ENCODE measurements at regions not wholly inside any gene's neighbourhood (a gene's known extent, or its start where the extent isn't known, plus 50 kb on each side); places are given as distances from the start of the nearest gene placed in this dataset.

GRCh38 chr5:4124221-4124970 is 528.8 kb downstream of the IRX1 start:
- Histone ChIP-seq H2AFZ (ENCODE audit: insufficient read depth, low read depth, low read length, poor library complexity, severe bottlenecking) (no peak overlapping the region), H3K79me2 (ENCODE audit: control insufficient read depth, insufficient read depth, low read length) (no peaks in the 10 kb centered on the region), H4K20me1 (ENCODE audit: control insufficient read depth, insufficient read depth, low read length, poor library complexity, severe bottlenecking) (no peaks in the 10 kb centered on the region), H3K4me2 (replicated peaks; ENCODE audit: low read depth, low read length, poor library complexity, severe bottlenecking) (no peak overlapping the region), H3K27ac (ENCODE audit: low read length in 2 of 2) (no peak overlapping the region), H3K4me1 (ENCODE audit: control insufficient read depth in 2 of 2, insufficient read depth in 2 of 2, low read length in 2 of 2) (no peaks in the 10 kb centered on the region), H3K9me3 (ENCODE audit: control extremely low read depth in 1 of 3, control insufficient read depth in 2 of 3, insufficient read depth in 1 of 3, low read length in 2 of 3) (peaks cover 0 to 14% (median 0%) of the 10 kb centered on the region in 3 donors), H3K27me3 (replicated peaks in 1 of 4; ENCODE audit: control extremely low read depth in 1 of 4, control insufficient read depth in 3 of 4, insufficient read depth in 4 of 4, low read length in 3 of 4) (no peaks in the 10 kb centered on the region), H3K4me3 (ENCODE audit: control extremely low read depth in 1 of 5, extremely low read depth in 1 of 5, insufficient read depth in 1 of 5, low read depth in 2 of 5, low read length in 4 of 5) (no peak overlapping the region), H3K9ac (ENCODE audit: low read length) (no peak overlapping the region), H3K36me3 (replicated peaks in 1 of 2; ENCODE audit: control extremely low read depth in 1 of 2, control insufficient read depth in 1 of 2, extremely low read depth in 1 of 2, insufficient read depth in 2 of 2, low read length in 1 of 2) (no peaks in the 10 kb centered on the region)
- Mint-ChIP-seq H3K4me1 (no peaks in the 10 kb centered on the region), H3K9me3 (ENCODE audit: insufficient read depth) (peaks cover 3% of the 10 kb centered on the region), H3K27ac (no peak overlapping the region), H3K27me3 (no peaks in the 10 kb centered on the region), H3K4me3 (no peak overlapping the region)
- TF ChIP-seq EZH2 (IDR thresholded peaks at IDR 0.05; ENCODE audit: borderline replicate concordance, insufficient read depth, low read depth, low read length, poor library complexity, severe bottlenecking) (no peak), CTCF (IDR thresholded peaks at IDR 0.05) (no peak)
- POLR2A ChIA-PET, result no interaction called here
- WGBS (ENCODE audit: insufficient coverage), result 60% methylated on average over 1 of the region's 7 CpGs
- DNase-seq (no peak), ATAC-seq (ENCODE audit: low read depth) (no peak)
- CTCF ChIA-PET, result no interaction called here
- intact Hi-C loops (cut with micrococcal nuclease), result no loop called here

- Mint-ChIP-seq H3K27ac (no peak overlapping the region), H3K4me1 (no peaks in the 10 kb centered on the region), H3K9me3 (ENCODE audit: insufficient read depth) (no peaks in the 10 kb centered on the region), H3K4me3 (no peak overlapping the region), H3K27me3 (no peaks in the 10 kb centered on the region)
- no peaks in the 10 kb centered on the region for H4K20me1 ChIP-seq (ENCODE audit: control insufficient read depth, insufficient read depth, low read length, poor library complexity, severe bottlenecking)
- CTCF ChIA-PET, result no interaction called here
- H2AFZ ChIP-seq (ENCODE audit: insufficient read depth, low read depth, low read length, poor library complexity, severe bottlenecking), result no peak overlapping the region
- H3K9me3 ChIP-seq (ENCODE audit: control extremely low read depth in 1 of 3, control insufficient read depth in 2 of 3, insufficient read depth in 1 of 3, low read length in 2 of 3), result peaks cover 0 to 17% (median 3%) of the 10 kb centered on the region in 3 donors
- DNase-seq (no peak), ATAC-seq (ENCODE audit: low read depth) (no peak)
- H3K27me3 ChIP-seq (replicated peaks in 1 of 4; ENCODE audit: control extremely low read depth in 1 of 4, control insufficient read depth in 3 of 4, insufficient read depth in 4 of 4, low read length in 3 of 4), result no peaks in the 10 kb centered on the region
- intact Hi-C loops (cut with micrococcal nuclease), result no loop called here
- H3K27ac ChIP-seq (ENCODE audit: low read length in 2 of 2), result no peak overlapping the region
- no peak overlapping the region for H3K4me2 ChIP-seq (replicated peaks; ENCODE audit: low read depth, low read length, poor library complexity, severe bottlenecking)
- TF ChIP-seq EZH2 (IDR thresholded peaks at IDR 0.05; ENCODE audit: borderline replicate concordance, insufficient read depth, low read depth, low read length, poor library complexity, severe bottlenecking) (no peak), CTCF (IDR thresholded peaks at IDR 0.05) (no peak)
- POLR2A ChIA-PET, result no interaction called here
- WGBS (ENCODE audit: insufficient coverage), result 96% methylated on average over 9 of the region's 9 CpGs
- no peak overlapping the region for H3K4me3 ChIP-seq (ENCODE audit: control extremely low read depth in 1 of 5, extremely low read depth in 1 of 5, insufficient read depth in 1 of 5, low read depth in 2 of 5, low read length in 4 of 5)
- H3K9ac ChIP-seq (ENCODE audit: low read length), result no peak overlapping the region
- H3K79me2 ChIP-seq (ENCODE audit: control insufficient read depth, insufficient read depth, low read length), result no peaks in the 10 kb centered on the region
- H3K36me3 ChIP-seq (replicated peaks in 1 of 2; ENCODE audit: control extremely low read depth in 1 of 2, control insufficient read depth in 1 of 2, extremely low read depth in 1 of 2, insufficient read depth in 2 of 2, low read length in 1 of 2), result no peaks in the 10 kb centered on the region
- no peaks in the 10 kb centered on the region for H3K4me1 ChIP-seq (ENCODE audit: control insufficient read depth in 2 of 2, insufficient read depth in 2 of 2, low read length in 2 of 2)
These were observed 533.4 kb downstream of the IRX1 start for GRCh38 chr5:4128994-4129393.
